AG09309 (cell line): ENCODE measurements at regions not wholly inside any gene's neighbourhood (a gene's known extent, or its start where the extent isn't known, plus 50 kb on each side); places are given as distances from the start of the nearest gene placed in this dataset.
"Not testable (repeated sequence)": the region's sequence is repeated elsewhere in the genome, so short reads cannot be mapped to it uniquely, and the experiment has no call there.

ENCODE experiments used
- DNase-seq: peaks from one replicate; pipeline ENCODE4 v3.0.0-alpha.2; 2010; ENCODE audit warnings: low read depth
- H3K4me3 ChIP-seq: 2 replicates; pipeline ENCODE4 v1.5.1; 2011; ENCODE audit warnings: mild to moderate bottlenecking, low read depth, low read length, moderate library complexity; ENCODE audit not compliant: control insufficient read depth
- CTCF ChIP-seq: IDR thresholded peaks from 2 replicates; pipeline ENCODE4 v1.5.1; 2011; ENCODE audit warnings: mild to moderate bottlenecking, low read depth, low read length, inconsistent platforms; ENCODE audit not compliant: insufficient read depth, control insufficient read depth; ENCODE audit errors: missing control alignments

GRCh38 chr18:14939141-14939540 lies 191.2 kb downstream of the ANKRD30B start:
- DNase-seq = no peak
- TF ChIP-seq CTCF = no peak
- no peak overlapping the region for H3K4me3 ChIP-seq

- not testable (repeated sequence) for H3K4me3 ChIP-seq, DNase-seq
Measured at GRCh38 chr18:14940106-14940505, 192.1 kb downstream of the ANKRD30B start.

GRCh38 chr18:14940735-14941134 lies 192.8 kb downstream of the ANKRD30B start:
- H3K4me3 ChIP-seq = no peak overlapping the region
- no peak for DNase-seq
- no peak for TF ChIP-seq CTCF

- no peak for DNase-seq
- no peak overlapping the region for H3K4me3 ChIP-seq
- TF ChIP-seq CTCF = no peak
Measured at GRCh38 chr18:14941256-14941655, 193.3 kb downstream of the ANKRD30B start.

- no peak overlapping the region for H3K4me3 ChIP-seq
- DNase-seq = no peak
- no peak for TF ChIP-seq CTCF
Measured at GRCh38 chr18:14941792-14942191, 193.8 kb downstream of the ANKRD30B start.

GRCh38 chr18:14942275-14942674 lies 194.3 kb downstream of the ANKRD30B start:
- H3K4me3 ChIP-seq = no peak overlapping the region
- no peak for TF ChIP-seq CTCF

GRCh38 chr18:14943486-14943885 lies 195.5 kb downstream of the ANKRD30B start:
- no peak for TF ChIP-seq CTCF
- no peak overlapping the region for H3K4me3 ChIP-seq
- no peak for DNase-seq

More at GRCh38 chr18:14942275-14942674, 194.3 kb downstream of the ANKRD30B start:
- no peak for DNase-seq
